CD4-positive, CD25-positive, alpha-beta regulatory T cell (primary cell): ENCODE measurements at regions not wholly inside any gene's neighbourhood (a gene's known extent, or its start where the extent isn't known, plus 50 kb on each side); places are given as distances from the start of the nearest gene placed in this dataset.

Experiments used
- ATAC-seq, 2 donors: fragments of 150-1000 bp; cut with Tn5 transposase; one replicate each; pipeline ENCODE4 v1.10.0; 2021; ENCODE audit warnings: low read depth in 2 of 2, moderate number of reproducible peaks in 2 of 2, moderate library complexity in 1 of 2
- DNase-seq, 3 donors: peaks; one replicate each; pipeline versions ENCODE4 v3.0.0 to v3.0.0-alpha.2; 2012 to 2022; ENCODE audit warnings: mixed read lengths in 1 of 3
- H3K27ac ChIP-seq: one replicate; pipeline ENCODE4 v1.7.0; 2013; ENCODE audit warnings: mild to moderate bottlenecking, low read length; ENCODE audit not compliant: insufficient read depth, poor library complexity, severe bottlenecking
- H3K27me3 ChIP-seq: one replicate; pipeline ENCODE4 v1.7.0; 2013; ENCODE audit warnings: low read length; ENCODE audit not compliant: control insufficient read depth, insufficient read depth
- H3K36me3 ChIP-seq: one replicate; pipeline ENCODE4 v1.7.0; 2013; ENCODE audit warnings: mild to moderate bottlenecking, low read length, moderate library complexity; ENCODE audit not compliant: control insufficient read depth, insufficient read depth
- H3K4me1 ChIP-seq: 2 replicates; pipeline ENCODE4 v1.7.0; 2013; ENCODE audit warnings: mild to moderate bottlenecking, low read length; ENCODE audit not compliant: insufficient read depth, control insufficient read depth, poor library complexity, severe bottlenecking
- H3K4me3 ChIP-seq: one replicate; pipeline ENCODE4 v1.7.0; 2013; ENCODE audit warnings: low read depth, mild to moderate bottlenecking, low read length, moderate library complexity
- H3K9me3 ChIP-seq, 2 experiments: 1 replicate in 1 of 2; 2 replicates in 1 of 2; pipeline ENCODE4 v1.7.0; 2013; ENCODE audit warnings: low read length in 2 of 2, mild to moderate bottlenecking in 1 of 2, moderate library complexity in 1 of 2; ENCODE audit not compliant: control insufficient read depth in 2 of 2
- H3K27ac Mint-ChIP-seq, 3 donors: one replicate each; pipeline ENCODE4 v1.8.0; 2020 to 2022; ENCODE audit warnings: mild to moderate bottlenecking in 3 of 3, mixed read lengths in 3 of 3, moderate library complexity in 2 of 3
- H3K27me3 Mint-ChIP-seq: one replicate; pipeline ENCODE4 v1.8.0; 2022; ENCODE audit warnings: mild to moderate bottlenecking, mixed read lengths
- H3K36me3 Mint-ChIP-seq: one replicate; pipeline ENCODE4 v1.8.0; 2020; ENCODE audit warnings: mixed read lengths
- H3K4me1 Mint-ChIP-seq, 4 donors: one replicate each; pipeline ENCODE4 v1.8.0; 2020 to 2022; ENCODE audit warnings: mixed read lengths in 4 of 4, mild to moderate bottlenecking in 1 of 4
- H3K4me3 Mint-ChIP-seq, 4 donors: one replicate each; pipeline ENCODE4 v1.8.0; 2020 to 2022; ENCODE audit warnings: mild to moderate bottlenecking in 4 of 4, mixed read lengths in 4 of 4, moderate library complexity in 3 of 4
- H3K9me3 Mint-ChIP-seq, 7 donors: one replicate each; pipeline ENCODE4 v1.8.0; 2020 to 2022; ENCODE audit warnings: mixed read lengths in 7 of 7, mild to moderate bottlenecking in 3 of 7, moderate library complexity in 2 of 7

GRCh38 chr2:225340923-225341322, 58.6 kb upstream of the NYAP2 start:
- no peaks in the 10 kb centered on the region for H3K4me1 ChIP-seq
- H3K4me1 Mint-ChIP-seq = no peaks in the 10 kb centered on the region
- H3K27me3 ChIP-seq = no peaks in the 10 kb centered on the region
- no peak overlapping the region for H3K27ac ChIP-seq
- no peaks in the 10 kb centered on the region for H3K9me3 ChIP-seq
- H3K27ac Mint-ChIP-seq = no peak overlapping the region
- H3K4me3 Mint-ChIP-seq = no peak overlapping the region
- H3K9me3 Mint-ChIP-seq = peaks cover 0 to 2% (median 0%) of the 10 kb centered on the region in 7 donors
- H3K27me3 Mint-ChIP-seq = peaks cover 5% of the 10 kb centered on the region
- ATAC-seq = no peak
- no peaks in the 10 kb centered on the region for H3K36me3 ChIP-seq
- no peak for DNase-seq
- H3K36me3 Mint-ChIP-seq = no peaks in the 10 kb centered on the region
- H3K4me3 ChIP-seq = no peak overlapping the region

DNA sequence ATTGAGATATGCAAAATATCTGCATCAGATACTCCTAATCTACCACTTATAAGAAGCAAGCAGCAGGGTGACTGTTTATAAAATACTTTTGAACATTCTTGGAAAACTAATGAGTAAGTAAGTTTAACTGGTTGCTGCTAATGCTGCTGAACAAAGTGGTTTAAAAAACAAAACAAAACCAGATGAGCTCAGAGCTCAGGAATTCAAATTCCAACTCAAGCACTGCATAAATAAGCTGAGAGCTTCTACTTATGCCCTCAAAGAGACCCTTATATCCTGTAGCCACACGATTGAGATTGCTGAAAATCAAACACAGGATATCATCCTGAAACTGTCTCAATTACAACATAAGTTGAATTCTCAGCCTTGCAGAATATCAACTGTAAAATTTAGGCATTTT, 62.3 kb upstream of the NYAP2 start:
- Mint-ChIP-seq H3K27ac (no peak overlapping the region), H3K9me3 (no peaks in the 10 kb centered on the region), H3K4me3 (no peak overlapping the region), H3K27me3 (peaks cover 5% of the 10 kb centered on the region), H3K4me1 (no peaks in the 10 kb centered on the region), H3K36me3 (no peaks in the 10 kb centered on the region)
- no peaks in the 10 kb centered on the region for H3K9me3 ChIP-seq
- no peaks in the 10 kb centered on the region for H3K27me3 ChIP-seq
- H3K27ac ChIP-seq = no peak overlapping the region
- DNase-seq (no peak), ATAC-seq (no peak)
- H3K4me1 ChIP-seq = no peaks in the 10 kb centered on the region
- no peak overlapping the region for H3K4me3 ChIP-seq
- H3K36me3 ChIP-seq = no peaks in the 10 kb centered on the region

DNA sequence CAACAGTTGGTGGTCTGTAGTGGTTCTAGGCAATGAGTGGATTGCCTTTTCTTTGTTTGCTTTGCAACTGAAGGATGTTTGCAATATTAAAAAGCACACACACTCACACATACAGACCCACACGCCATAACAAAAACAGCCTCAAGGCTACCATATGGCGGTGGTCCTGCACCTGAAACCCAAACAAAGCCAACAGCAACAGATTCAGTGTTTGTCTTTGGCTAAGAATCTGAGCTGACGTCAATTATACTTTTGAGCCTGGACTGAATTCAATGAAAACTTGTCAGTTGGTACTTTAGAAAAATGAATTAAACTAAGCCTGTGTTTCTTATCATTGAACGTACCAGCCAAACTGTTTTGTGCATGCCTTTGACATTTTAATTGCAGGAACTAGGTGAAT, 65.0 kb upstream of the NYAP2 start:
- Histone ChIP-seq H3K27ac (no peak overlapping the region), H3K4me3 (no peak overlapping the region), H3K9me3 (no peaks in the 10 kb centered on the region), H3K27me3 (no peaks in the 10 kb centered on the region), H3K36me3 (no peaks in the 10 kb centered on the region), H3K4me1 (no peaks in the 10 kb centered on the region)
- DNase-seq (no peak), ATAC-seq (no peak)
- no peak overlapping the region for H3K27ac Mint-ChIP-seq
- peaks cover 5% of the 10 kb centered on the region for H3K27me3 Mint-ChIP-seq
- no peaks in the 10 kb centered on the region for H3K4me1 Mint-ChIP-seq
- no peaks in the 10 kb centered on the region for H3K36me3 Mint-ChIP-seq
- no peaks in the 10 kb centered on the region for H3K9me3 Mint-ChIP-seq
- H3K4me3 Mint-ChIP-seq = no peak overlapping the region

- no peaks in the 10 kb centered on the region for H3K9me3 ChIP-seq
- peaks cover 5% of the 10 kb centered on the region for H3K27me3 Mint-ChIP-seq
- H3K4me3 Mint-ChIP-seq = no peak overlapping the region
- no peak overlapping the region for H3K4me3 ChIP-seq
- H3K27ac ChIP-seq = no peak overlapping the region
- no peaks in the 10 kb centered on the region for H3K4me1 Mint-ChIP-seq
- DNase-seq = no peak
- no peak overlapping the region for H3K27ac Mint-ChIP-seq
- no peaks in the 10 kb centered on the region for H3K4me1 ChIP-seq
- H3K27me3 ChIP-seq = no peaks in the 10 kb centered on the region
- no peaks in the 10 kb centered on the region for H3K36me3 Mint-ChIP-seq
- H3K36me3 ChIP-seq = no peaks in the 10 kb centered on the region
- ATAC-seq = no peak
- peaks cover 0 to 2% (median under 1%) of the 10 kb centered on the region in 7 donors for H3K9me3 Mint-ChIP-seq
Observed at GRCh38 chr2:225328192-225328591, 71.3 kb upstream of the NYAP2 start.

- Histone ChIP-seq H3K27ac (no peak overlapping the region), H3K9me3 (no peaks in the 10 kb centered on the region), H3K4me3 (no peak overlapping the region), H3K4me1 (no peaks in the 10 kb centered on the region), H3K36me3 (no peaks in the 10 kb centered on the region), H3K27me3 (no peaks in the 10 kb centered on the region)
- no peak for ATAC-seq
- H3K4me3 Mint-ChIP-seq = no peak overlapping the region
- DNase-seq = no peak
- H3K36me3 Mint-ChIP-seq = no peaks in the 10 kb centered on the region
- no peak overlapping the region for H3K27ac Mint-ChIP-seq
- no peaks in the 10 kb centered on the region for H3K4me1 Mint-ChIP-seq
- peaks cover 0 to 2% (median 2%) of the 10 kb centered on the region in 7 donors for H3K9me3 Mint-ChIP-seq
- H3K27me3 Mint-ChIP-seq = peaks cover 5% of the 10 kb centered on the region
Observed at GRCh38 chr2:225326969-225327368, 72.5 kb upstream of the NYAP2 start.

GRCh38 chr2:225319872-225320271, 79.6 kb upstream of the NYAP2 start:
- Mint-ChIP-seq H3K36me3 (no peaks in the 10 kb centered on the region), H3K4me1 (no peaks in the 10 kb centered on the region), H3K9me3 (peaks cover 0 to 6% (median 2%) of the 10 kb centered on the region in 7 donors), H3K27me3 (no peaks in the 10 kb centered on the region), H3K27ac (no peak overlapping the region), H3K4me3 (no peak overlapping the region)
- H3K36me3 ChIP-seq = no peaks in the 10 kb centered on the region
- no peak for DNase-seq
- H3K9me3 ChIP-seq = peaks cover 3 to 7% of the 10 kb centered on the region in 2 experiments
- no peak for ATAC-seq
- no peaks in the 10 kb centered on the region for H3K4me1 ChIP-seq
- no peak overlapping the region for H3K4me3 ChIP-seq
- no peaks in the 10 kb centered on the region for H3K27me3 ChIP-seq
- no peak overlapping the region for H3K27ac ChIP-seq

GRCh38 chr2:225318440-225318839, 81.1 kb upstream of the NYAP2 start:
- no peak overlapping the region for H3K4me3 ChIP-seq
- H3K9me3 ChIP-seq = peaks cover 3 to 7% of the 10 kb centered on the region in 2 experiments
- H3K27ac Mint-ChIP-seq = no peak overlapping the region
- ATAC-seq (no peak), DNase-seq (no peak)
- H3K27ac ChIP-seq = no peak overlapping the region
- no peak overlapping the region for H3K4me3 Mint-ChIP-seq
- H3K4me1 Mint-ChIP-seq = no peaks in the 10 kb centered on the region
- no peaks in the 10 kb centered on the region for H3K4me1 ChIP-seq
- H3K27me3 ChIP-seq = no peaks in the 10 kb centered on the region
- no peaks in the 10 kb centered on the region for H3K36me3 Mint-ChIP-seq
- H3K36me3 ChIP-seq = no peaks in the 10 kb centered on the region
- H3K9me3 Mint-ChIP-seq = peaks cover 0 to 6% (median 2%) of the 10 kb centered on the region in 7 donors
- H3K27me3 Mint-ChIP-seq = no peaks in the 10 kb centered on the region

- H3K27me3 Mint-ChIP-seq = no peaks in the 10 kb centered on the region
- DNase-seq = no peak
- H3K4me1 ChIP-seq = no peaks in the 10 kb centered on the region
- no peak overlapping the region for H3K27ac ChIP-seq
- H3K4me3 ChIP-seq = no peak overlapping the region
- no peak overlapping the region for H3K27ac Mint-ChIP-seq
- H3K36me3 ChIP-seq = no peaks in the 10 kb centered on the region
- peaks cover 3 to 7% of the 10 kb centered on the region in 2 experiments for H3K9me3 ChIP-seq
- H3K9me3 Mint-ChIP-seq = peaks cover 0 to 6% (median 2%) of the 10 kb centered on the region in 7 donors
- no peaks in the 10 kb centered on the region for H3K4me1 Mint-ChIP-seq
- H3K4me3 Mint-ChIP-seq = no peak overlapping the region
- no peaks in the 10 kb centered on the region for H3K36me3 Mint-ChIP-seq
- no peak for ATAC-seq
- no peaks in the 10 kb centered on the region for H3K27me3 ChIP-seq
Observed at GRCh38 chr2:225317186-225317585, 82.3 kb upstream of the NYAP2 start.
